Mesothelial cell of epicardium (in vitro differentiated cells): ENCODE measurements at regions not wholly inside any gene's neighbourhood (a gene's known extent, or its start where the extent isn't known, plus 50 kb on each side); places are given as distances from the start of the nearest gene placed in this dataset.
A peak's percentile ranks its signal among the peaks of the same experiment; 100 is the strongest.

Experiments used
- DNase-seq, 2 experiments: peaks; one replicate each; pipeline ENCODE4 v3.0.0; 2021; ENCODE audit warnings: low spot score in 2 of 2; ENCODE audit not compliant: unreplicated experiment in 2 of 2
- H3K27ac Mint-ChIP-seq: 2 replicates; pipeline ENCODE4 v1.8.0; 2021; ENCODE audit warnings: mixed read lengths
- H3K27me3 Mint-ChIP-seq: 2 replicates; pipeline ENCODE4 v1.8.0; 2021; ENCODE audit warnings: low read depth, mixed read lengths
- H3K36me3 Mint-ChIP-seq: 2 replicates; pipeline ENCODE4 v1.8.0; 2021; ENCODE audit warnings: mixed read lengths
- H3K4me1 Mint-ChIP-seq: 2 replicates; pipeline ENCODE4 v1.8.0; 2021; ENCODE audit warnings: mixed read lengths
- H3K4me3 Mint-ChIP-seq: 2 replicates; pipeline ENCODE4 v1.8.0; 2021; ENCODE audit warnings: mild to moderate bottlenecking, moderate library complexity, mixed read lengths
- H3K9me3 Mint-ChIP-seq: 2 replicates; pipeline ENCODE4 v1.8.0; 2021; ENCODE audit warnings: mixed read lengths
- CTCF ChIP-seq: fragments of 200-600 bp; sonication (generic); IDR thresholded peaks from one replicate; pipeline ENCODE4 v1.5.0; 2021; ENCODE audit warnings: antibody characterized with exemption; ENCODE audit not compliant: unreplicated experiment

- peaks cover 3% of the 10 kb centered on the region for H3K4me1 Mint-ChIP-seq
- no peaks in the 10 kb centered on the region for H3K27me3 Mint-ChIP-seq
- H3K4me3 Mint-ChIP-seq, result no peak overlapping the region
- no peak for DNase-seq
- no peak for TF ChIP-seq CTCF
- no peak overlapping the region for H3K27ac Mint-ChIP-seq
- no peaks in the 10 kb centered on the region for H3K36me3 Mint-ChIP-seq
- H3K9me3 Mint-ChIP-seq, result no peaks in the 10 kb centered on the region
Observed at GRCh38 chr7:80347173-80347572, 164.7 kb downstream of the GNAT3 start.

DNA sequence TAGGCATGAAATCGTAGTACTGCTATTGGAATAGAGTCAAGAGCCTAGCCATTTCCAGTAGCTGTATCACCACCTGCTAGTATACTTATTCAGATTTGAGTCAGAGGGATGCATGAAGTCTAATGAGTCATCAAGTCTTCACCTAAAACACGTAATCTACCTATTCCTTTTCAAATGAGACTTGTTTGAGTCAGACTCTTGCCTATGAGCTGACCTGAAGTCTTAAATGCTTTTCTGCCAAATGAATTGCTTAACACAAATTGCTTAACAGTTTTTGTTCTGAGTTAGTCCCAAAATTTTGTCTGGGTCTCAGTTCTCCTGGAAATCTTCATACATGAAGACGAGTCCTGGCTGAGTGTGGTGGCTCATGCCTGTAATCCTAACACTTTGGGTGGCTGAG is 165.2 kb downstream of the GNAT3 start:
- Mint-ChIP-seq H3K36me3 (no peaks in the 10 kb centered on the region), H3K4me3 (no peak overlapping the region), H3K27me3 (no peaks in the 10 kb centered on the region), H3K27ac (no peak overlapping the region), H3K9me3 (no peaks in the 10 kb centered on the region), H3K4me1 (peaks cover 3% of the 10 kb centered on the region)
- TF ChIP-seq CTCF, result no peak
- DNase-seq, result no peak

GRCh38 chr7:80335511-80336231 is 176.2 kb downstream of the GNAT3 start:
- Mint-ChIP-seq H3K27ac (peak overlapping the region; percentile 84), H3K4me1 (peaks cover 12% of the 10 kb centered on the region), H3K27me3 (no peaks in the 10 kb centered on the region), H3K9me3 (no peaks in the 10 kb centered on the region), H3K36me3 (no peaks in the 10 kb centered on the region), H3K4me3 (no peak overlapping the region)
- TF ChIP-seq CTCF, result no peak
- DNase-seq, result no peak

DNA sequence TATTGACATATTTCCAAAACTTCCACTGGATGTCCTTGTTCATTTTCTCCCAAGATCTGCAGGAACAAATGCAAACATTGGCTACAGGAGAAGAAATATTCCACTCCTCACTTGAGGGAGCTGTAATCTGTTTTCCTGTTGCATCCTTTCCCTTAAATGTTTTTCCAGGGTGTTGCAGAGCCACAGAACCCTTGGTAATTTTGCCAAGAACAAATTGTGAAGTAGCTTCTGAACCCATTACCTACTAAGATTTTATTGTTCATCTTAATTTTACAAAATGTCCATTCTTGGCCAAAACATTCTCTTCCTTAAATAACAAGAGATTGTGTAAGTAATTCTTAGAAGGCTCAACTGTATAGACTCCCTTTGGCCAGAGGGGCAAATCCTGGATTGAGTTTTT is 177.0 kb downstream of the GNAT3 start:
- Mint-ChIP-seq H3K36me3 (no peaks in the 10 kb centered on the region), H3K27ac (no peak overlapping the region), H3K4me3 (no peak overlapping the region), H3K27me3 (peaks cover 4% of the 10 kb centered on the region), H3K4me1 (peaks cover 12% of the 10 kb centered on the region), H3K9me3 (no peaks in the 10 kb centered on the region)
- DNase-seq, result no peak
- no peak for TF ChIP-seq CTCF

DNA sequence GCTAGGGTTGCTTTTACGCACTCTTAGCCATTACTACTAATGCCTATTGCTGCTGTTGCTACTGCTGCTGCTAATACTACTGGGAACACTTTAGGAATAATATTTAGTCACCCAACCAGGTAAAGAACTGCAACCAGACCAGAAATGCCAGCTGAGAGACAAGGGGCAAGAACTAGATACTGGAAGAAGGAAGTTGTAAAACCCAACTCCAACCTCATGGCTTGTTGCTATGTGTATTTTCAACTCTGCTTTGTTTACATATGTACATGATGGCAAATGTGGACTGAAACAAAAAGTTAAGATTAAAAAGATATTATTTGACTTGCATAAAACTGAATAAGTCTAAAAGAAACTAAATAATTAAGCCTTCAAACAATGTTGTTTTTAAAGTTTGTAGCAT is 177.7 kb downstream of the GNAT3 start:
- H3K36me3 Mint-ChIP-seq, result no peaks in the 10 kb centered on the region
- peaks cover 12% of the 10 kb centered on the region for H3K4me1 Mint-ChIP-seq
- peaks cover 4% of the 10 kb centered on the region for H3K27me3 Mint-ChIP-seq
- DNase-seq, result no peak
- no peak overlapping the region for H3K27ac Mint-ChIP-seq
- TF ChIP-seq CTCF, result no peak
- no peaks in the 10 kb centered on the region for H3K9me3 Mint-ChIP-seq
- no peak overlapping the region for H3K4me3 Mint-ChIP-seq
